Upper lobe of right lung (tissue), 1 donor: ENCODE measurements at regions not wholly inside any gene's neighbourhood (a gene's known extent, or its start where the extent isn't known, plus 50 kb on each side); places are given as distances from the start of the nearest gene placed in this dataset.

Source experiments
- ATAC-seq: fragments of 200-7000 bp; cut with Tn5 transposase; one replicate; pipeline ENCODE4 v1.9.1; 2020; ENCODE audit warnings: mild to moderate bottlenecking, moderate library complexity
- DNase-seq: peaks from one replicate; pipeline ENCODE4 v3.0.0-alpha.2; 2020
- H3K27ac ChIP-seq: fragments of 200-600 bp; one replicate; pipeline ENCODE4 v1.8.0; 2022
- H3K27me3 ChIP-seq: fragments of 200-600 bp; one replicate; pipeline ENCODE4 v1.8.0; 2022; ENCODE audit warnings: mild to moderate bottlenecking
- H3K36me3 ChIP-seq: fragments of 200-600 bp; one replicate; pipeline ENCODE4 v1.8.0; 2022
- H3K4me1 ChIP-seq: fragments of 200-600 bp; one replicate; pipeline ENCODE4 v1.8.0; 2022
- H3K4me3 ChIP-seq: fragments of 200-600 bp; one replicate; pipeline ENCODE4 v1.8.0; 2022; ENCODE audit warnings: mild to moderate bottlenecking
- H3K9me3 ChIP-seq: fragments of 200-600 bp; one replicate; pipeline ENCODE4 v1.8.0; 2022
- CTCF ChIP-seq: fragments of 200-600 bp; IDR thresholded peaks from one replicate; pipeline ENCODE4 v1.8.0; 2022; ENCODE audit warnings: antibody characterized with exemption
- intact Hi-C: fragments of 100-400 bp; cut with DNase I; formaldehyde crosslinking; loops from one replicate; pipeline ENCODE4 v1.11.0; 2022
- donor health status: DM: no; HTN: yes; CAD: no; lungs with severe emphysema.

GRCh38 chr4:84291969-84292368 is 207.1 kb downstream of the NKX6-1 start:
- DNase-seq (no peak), ATAC-seq (no peak)
- TF ChIP-seq CTCF, result no peak
- intact Hi-C loops, result no loop called here
- Histone ChIP-seq H3K4me1 (no peaks in the 10 kb centered on the region), H3K4me3 (no peak overlapping the region), H3K9me3 (no peaks in the 10 kb centered on the region), H3K27me3 (no peaks in the 10 kb centered on the region), H3K36me3 (no peaks in the 10 kb centered on the region), H3K27ac (no peak overlapping the region)

- Histone ChIP-seq H3K4me3 (no peak overlapping the region), H3K36me3 (no peaks in the 10 kb centered on the region), H3K27ac (no peak overlapping the region), H3K4me1 (no peaks in the 10 kb centered on the region), H3K9me3 (no peaks in the 10 kb centered on the region), H3K27me3 (no peaks in the 10 kb centered on the region)
- intact Hi-C loops, result no loop called here
- no peak for ATAC-seq
- TF ChIP-seq CTCF, result no peak
- DNase-seq, result no peak
These were observed 213.0 kb downstream of the NKX6-1 start for GRCh38 chr4:84286048-84286447.

- Histone ChIP-seq H3K36me3 (no peaks in the 10 kb centered on the region), H3K27me3 (no peaks in the 10 kb centered on the region), H3K9me3 (no peaks in the 10 kb centered on the region), H3K27ac (no peak overlapping the region), H3K4me3 (no peak overlapping the region), H3K4me1 (no peaks in the 10 kb centered on the region)
- DNase-seq (no peak), ATAC-seq (no peak)
- TF ChIP-seq CTCF, result no peak
- intact Hi-C loops, result no loop called here
These were observed 219.4 kb downstream of the NKX6-1 start for GRCh38 chr4:84279678-84280077.

- no peak for TF ChIP-seq CTCF
- H3K27me3 ChIP-seq, result no peaks in the 10 kb centered on the region
- no peak overlapping the region for H3K4me3 ChIP-seq
- H3K9me3 ChIP-seq, result no peaks in the 10 kb centered on the region
- intact Hi-C loops, result no loop called here
- no peak overlapping the region for H3K27ac ChIP-seq
- DNase-seq (no peak), ATAC-seq (no peak)
- H3K4me1 ChIP-seq, result no peaks in the 10 kb centered on the region
- no peaks in the 10 kb centered on the region for H3K36me3 ChIP-seq
These were observed 221.2 kb downstream of the NKX6-1 start for GRCh38 chr4:84277923-84278322.

- no peaks in the 10 kb centered on the region for H3K4me1 ChIP-seq
- DNase-seq, result no peak
- H3K4me3 ChIP-seq, result no peak overlapping the region
- intact Hi-C loops, result no loop called here
- no peaks in the 10 kb centered on the region for H3K27me3 ChIP-seq
- no peak for ATAC-seq
- no peak overlapping the region for H3K27ac ChIP-seq
- no peaks in the 10 kb centered on the region for H3K9me3 ChIP-seq
- no peaks in the 10 kb centered on the region for H3K36me3 ChIP-seq
- TF ChIP-seq CTCF, result no peak
These were observed 222.3 kb downstream of the NKX6-1 start for GRCh38 chr4:84276752-84277151.

GRCh38 chr4:84269536-84270044 is 229.5 kb downstream of the NKX6-1 start:
- no peaks in the 10 kb centered on the region for H3K36me3 ChIP-seq
- no peak for TF ChIP-seq CTCF
- ATAC-seq, result no peak
- intact Hi-C loops, result no loop called here
- H3K27me3 ChIP-seq, result no peaks in the 10 kb centered on the region
- no peaks in the 10 kb centered on the region for H3K9me3 ChIP-seq
- no peak overlapping the region for H3K4me3 ChIP-seq
- no peak overlapping the region for H3K27ac ChIP-seq
- no peaks in the 10 kb centered on the region for H3K4me1 ChIP-seq
- no peak for DNase-seq
